ENCODE measurements at regions not wholly inside any gene's neighbourhood (a gene's known extent, or its start where the extent isn't known, plus 50 kb on each side); places are given as distances from the start of the nearest gene placed in this dataset.

DNA sequence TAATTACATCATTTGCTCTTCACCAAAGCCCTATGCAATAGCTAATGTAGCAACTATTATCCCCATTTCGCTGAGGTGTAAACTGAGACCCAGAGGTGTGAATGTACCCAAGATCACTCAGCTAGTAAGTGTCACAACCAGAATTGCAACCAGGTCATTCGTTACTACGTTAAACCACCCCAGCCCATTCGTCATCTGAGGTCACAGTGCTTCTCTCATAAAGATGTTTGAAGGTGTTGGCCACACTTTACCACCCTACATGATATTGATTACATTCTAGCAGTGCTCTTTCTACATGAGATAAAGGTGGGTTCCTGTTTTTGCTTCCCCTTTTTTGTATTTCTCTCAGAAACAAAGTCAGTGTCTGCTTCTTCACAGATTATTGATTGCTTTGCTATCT, 195.3 kb downstream of the ZBTB18 start:
- TF ChIP-seq, protein P1, sequence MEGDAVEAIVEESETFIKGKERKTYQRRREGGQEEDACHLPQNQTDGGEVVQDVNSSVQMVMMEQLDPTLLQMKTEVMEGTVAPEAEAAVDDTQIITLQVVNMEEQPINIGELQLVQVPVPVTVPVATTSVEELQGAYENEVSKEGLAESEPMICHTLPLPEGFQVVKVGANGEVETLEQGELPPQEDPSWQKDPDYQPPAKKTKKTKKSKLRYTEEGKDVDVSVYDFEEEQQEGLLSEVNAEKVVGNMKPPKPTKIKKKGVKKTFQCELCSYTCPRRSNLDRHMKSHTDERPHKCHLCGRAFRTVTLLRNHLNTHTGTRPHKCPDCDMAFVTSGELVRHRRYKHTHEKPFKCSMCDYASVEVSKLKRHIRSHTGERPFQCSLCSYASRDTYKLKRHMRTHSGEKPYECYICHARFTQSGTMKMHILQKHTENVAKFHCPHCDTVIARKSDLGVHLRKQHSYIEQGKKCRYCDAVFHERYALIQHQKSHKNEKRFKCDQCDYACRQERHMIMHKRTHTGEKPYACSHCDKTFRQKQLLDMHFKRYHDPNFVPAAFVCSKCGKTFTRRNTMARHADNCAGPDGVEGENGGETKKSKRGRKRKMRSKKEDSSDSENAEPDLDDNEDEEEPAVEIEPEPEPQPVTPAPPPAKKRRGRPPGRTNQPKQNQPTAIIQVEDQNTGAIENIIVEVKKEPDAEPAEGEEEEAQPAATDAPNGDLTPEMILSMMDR (IDR thresholded peaks at IDR 0.05): no peak
- TF ChIP-seq POLR2AphosphoS5 (IDR thresholded peaks at IDR 0.05): no peak
- no peak for TF ChIP-seq POLR2A (IDR thresholded peaks at IDR 0.05)
